ENCODE measurements at regions not wholly inside any gene's neighbourhood (a gene's known extent, or its start where the extent isn't known, plus 50 kb on each side); places are given as distances from the start of the nearest gene placed in this dataset.
"Not testable (repeated sequence)": the region's sequence is repeated elsewhere in the genome, so short reads cannot be mapped to it uniquely, and the experiment has no call there.

DNA sequence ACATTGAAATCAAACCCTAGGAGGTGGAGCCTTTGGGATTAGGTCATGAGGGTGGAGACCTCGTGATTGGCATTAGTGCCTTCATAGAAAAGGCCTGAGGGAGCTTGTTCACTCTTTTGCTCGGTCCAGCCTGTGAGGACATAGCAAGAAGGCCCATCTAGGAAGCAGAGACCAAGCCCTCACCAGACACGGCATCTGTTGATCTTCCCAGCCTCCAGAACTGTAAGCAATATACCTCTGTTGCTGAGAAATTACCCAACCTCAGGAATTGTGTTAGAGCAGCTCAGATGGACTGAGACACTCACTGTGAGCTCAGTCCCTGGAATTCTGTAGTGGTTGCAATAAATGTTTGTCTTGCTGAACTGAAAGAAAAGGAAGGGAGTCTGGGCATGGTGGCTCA, 116.2 kb upstream of the MAP1LC3B2 start:
- Histone ChIP-seq H3K4me1 (ENCODE audit: control insufficient read depth, insufficient read depth, low read length, poor library complexity, severe bottlenecking) (no peaks in the 10 kb centered on the region), H3K9me3 (ENCODE audit: control insufficient read depth, low read length) (no peaks in the 10 kb centered on the region), H3K27me3 (replicated peaks; ENCODE audit: control insufficient read depth, insufficient read depth, low read length, poor library complexity, severe bottlenecking) (no peaks in the 10 kb centered on the region), H3K4me3 (ENCODE audit: insufficient read depth, low read depth, low read length, poor library complexity, severe bottlenecking) (no peak overlapping the region), H3K27ac (ENCODE audit: insufficient read depth, low read length, poor library complexity, severe bottlenecking) (no peak overlapping the region), H3K36me3 (ENCODE audit: control insufficient read depth, insufficient read depth, low read length) (no peaks in the 10 kb centered on the region)
- no peak for DNase-seq

DNA sequence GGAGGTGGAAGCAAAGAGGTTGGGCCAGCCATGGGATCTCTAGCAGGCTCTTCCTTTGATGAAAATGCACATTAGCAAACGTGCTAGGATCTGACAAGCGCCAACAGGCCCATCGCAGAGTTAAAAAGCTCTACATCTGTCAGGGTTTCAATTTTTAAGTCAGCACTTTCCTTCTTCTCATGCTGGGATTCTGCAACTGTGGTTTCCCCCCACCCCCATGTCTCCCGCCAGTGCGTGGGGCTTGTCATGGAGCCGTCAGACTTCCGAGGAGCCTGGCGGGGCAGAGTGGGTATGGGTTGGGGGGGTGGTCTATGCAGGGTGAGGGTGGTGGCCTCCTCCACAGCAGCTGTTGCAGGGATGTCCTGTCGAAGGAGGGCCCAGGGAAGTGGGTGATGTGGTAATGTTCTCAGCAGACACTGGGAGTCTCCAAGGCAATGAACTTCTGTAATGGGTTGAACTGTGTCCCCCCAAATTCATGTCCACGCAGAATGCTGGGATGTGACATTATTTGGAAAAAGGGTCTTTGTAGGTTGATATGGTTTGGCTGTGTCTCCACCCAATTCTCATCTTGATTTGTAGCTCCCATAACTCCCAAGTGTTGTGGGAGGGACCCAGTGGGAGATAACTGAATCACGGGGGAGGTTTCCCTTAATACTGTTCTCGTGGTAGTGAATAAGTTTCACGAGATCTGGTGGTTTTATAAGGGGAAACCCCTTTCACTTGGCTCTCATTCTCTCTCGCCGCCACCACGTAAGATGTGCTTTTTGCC, 115.2 kb upstream of the MAP1LC3B2 start:
- Histone ChIP-seq H3K36me3 (ENCODE audit: control insufficient read depth, insufficient read depth, low read length) (no peaks in the 10 kb centered on the region), H3K27me3 (replicated peaks; ENCODE audit: control insufficient read depth, insufficient read depth, low read length, poor library complexity, severe bottlenecking) (no peaks in the 10 kb centered on the region), H3K4me1 (ENCODE audit: control insufficient read depth, insufficient read depth, low read length, poor library complexity, severe bottlenecking) (no peaks in the 10 kb centered on the region), H3K9me3 (ENCODE audit: control insufficient read depth, low read length) (no peaks in the 10 kb centered on the region), H3K27ac (ENCODE audit: insufficient read depth, low read length, poor library complexity, severe bottlenecking) (no peak overlapping the region), H3K4me3 (ENCODE audit: insufficient read depth, low read depth, low read length, poor library complexity, severe bottlenecking) (no peak overlapping the region)
- no peak for DNase-seq

DNA sequence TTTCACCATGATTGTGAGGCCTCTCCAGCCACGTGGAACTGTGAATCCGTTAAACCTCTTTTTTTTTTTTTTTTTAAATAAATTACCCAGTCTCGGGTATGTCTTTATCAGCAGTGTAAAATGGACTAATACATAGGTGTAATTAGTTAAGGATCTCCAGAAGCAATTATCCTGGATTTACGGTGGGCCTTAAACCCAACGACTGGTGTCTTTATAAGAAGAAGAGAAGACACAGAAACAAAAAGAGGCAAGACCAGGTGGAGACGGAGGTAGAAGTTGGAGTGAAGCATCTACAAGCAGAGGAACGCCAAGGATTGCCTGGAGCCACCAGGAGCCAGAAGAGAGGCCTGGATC, 114.6 kb upstream of the MAP1LC3B2 start:
- no peaks in the 10 kb centered on the region for H3K4me1 ChIP-seq (ENCODE audit: control insufficient read depth, insufficient read depth, low read length, poor library complexity, severe bottlenecking)
- H3K27me3 ChIP-seq (replicated peaks; ENCODE audit: control insufficient read depth, insufficient read depth, low read length, poor library complexity, severe bottlenecking) = no peaks in the 10 kb centered on the region
- no peaks in the 10 kb centered on the region for H3K9me3 ChIP-seq (ENCODE audit: control insufficient read depth, low read length)
- no peak for DNase-seq
- H3K4me3 ChIP-seq (ENCODE audit: insufficient read depth, low read depth, low read length, poor library complexity, severe bottlenecking) = no peak overlapping the region
- no peak overlapping the region for H3K27ac ChIP-seq (ENCODE audit: insufficient read depth, low read length, poor library complexity, severe bottlenecking)
- H3K36me3 ChIP-seq (ENCODE audit: control insufficient read depth, insufficient read depth, low read length) = no peaks in the 10 kb centered on the region

DNA sequence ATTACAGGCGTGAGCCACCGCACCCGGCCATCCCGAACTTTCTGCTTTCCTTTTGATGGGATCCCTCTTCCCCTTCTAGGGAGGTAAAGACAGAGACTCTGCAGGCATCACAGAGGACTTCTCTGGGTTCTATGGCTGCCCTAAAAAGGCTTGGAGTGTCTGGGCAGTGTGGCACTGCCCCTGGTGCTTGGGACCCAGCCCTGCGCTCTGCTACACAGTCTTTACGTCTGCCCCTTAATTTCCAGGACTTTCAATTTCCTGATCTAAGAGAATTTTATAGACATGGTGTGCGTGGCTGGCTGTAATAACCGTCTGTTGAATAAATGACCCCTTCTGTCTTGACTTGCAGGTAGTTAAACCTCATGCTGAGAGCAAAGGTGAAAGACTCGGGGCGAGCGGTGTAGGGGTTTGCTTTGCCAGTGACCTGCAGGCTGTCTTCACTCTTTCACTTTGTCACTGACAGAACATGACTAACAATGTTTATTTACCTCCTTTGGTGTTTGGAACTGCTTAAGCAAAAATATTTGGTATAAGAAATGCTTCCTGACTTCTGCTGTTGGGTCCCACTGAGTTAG, 110.9 kb upstream of the MAP1LC3B2 start:
- Histone ChIP-seq H3K36me3 (ENCODE audit: control insufficient read depth, insufficient read depth, low read length) (no peaks in the 10 kb centered on the region), H3K27me3 (replicated peaks; ENCODE audit: control insufficient read depth, insufficient read depth, low read length, poor library complexity, severe bottlenecking) (no peaks in the 10 kb centered on the region), H3K27ac (ENCODE audit: insufficient read depth, low read length, poor library complexity, severe bottlenecking) (no peak overlapping the region), H3K9me3 (ENCODE audit: control insufficient read depth, low read length) (no peaks in the 10 kb centered on the region), H3K4me3 (ENCODE audit: insufficient read depth, low read depth, low read length, poor library complexity, severe bottlenecking) (no peak overlapping the region), H3K4me1 (ENCODE audit: control insufficient read depth, insufficient read depth, low read length, poor library complexity, severe bottlenecking) (no peaks in the 10 kb centered on the region)
- no peak for DNase-seq

DNA sequence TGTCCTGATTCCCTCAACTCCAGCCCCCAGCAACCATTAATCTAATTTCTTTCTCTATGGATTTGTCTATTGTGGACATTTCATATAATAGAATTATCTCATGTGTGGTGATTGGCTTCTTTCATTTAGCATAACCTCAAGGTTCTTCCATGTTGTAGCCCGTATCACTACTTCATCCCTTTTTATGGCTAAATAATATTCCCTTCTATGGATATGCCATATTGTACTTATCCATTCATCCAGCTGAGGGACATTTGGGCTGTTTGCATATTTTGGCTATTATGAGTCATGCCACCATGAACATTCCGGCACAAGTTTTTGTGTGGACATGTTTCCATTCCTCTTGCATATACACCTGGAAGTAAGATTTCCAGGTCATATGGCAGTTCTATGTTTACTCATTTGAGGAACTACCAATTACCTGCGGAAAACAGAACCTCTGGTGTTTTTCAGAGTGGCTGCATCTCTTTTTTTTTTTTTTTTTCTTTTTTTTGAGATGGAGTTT, 108.7 kb upstream of the MAP1LC3B2 start:
- Histone ChIP-seq H3K4me1 (ENCODE audit: control insufficient read depth, insufficient read depth, low read length, poor library complexity, severe bottlenecking) (no peaks in the 10 kb centered on the region), H3K27ac (ENCODE audit: insufficient read depth, low read length, poor library complexity, severe bottlenecking) (no peak overlapping the region), H3K4me3 (ENCODE audit: insufficient read depth, low read depth, low read length, poor library complexity, severe bottlenecking) (no peak overlapping the region), H3K36me3 (ENCODE audit: control insufficient read depth, insufficient read depth, low read length) (no peaks in the 10 kb centered on the region), H3K27me3 (replicated peaks; ENCODE audit: control insufficient read depth, insufficient read depth, low read length, poor library complexity, severe bottlenecking) (no peaks in the 10 kb centered on the region), H3K9me3 (ENCODE audit: control insufficient read depth, low read length) (no peaks in the 10 kb centered on the region)
- DNase-seq = no peak

DNA sequence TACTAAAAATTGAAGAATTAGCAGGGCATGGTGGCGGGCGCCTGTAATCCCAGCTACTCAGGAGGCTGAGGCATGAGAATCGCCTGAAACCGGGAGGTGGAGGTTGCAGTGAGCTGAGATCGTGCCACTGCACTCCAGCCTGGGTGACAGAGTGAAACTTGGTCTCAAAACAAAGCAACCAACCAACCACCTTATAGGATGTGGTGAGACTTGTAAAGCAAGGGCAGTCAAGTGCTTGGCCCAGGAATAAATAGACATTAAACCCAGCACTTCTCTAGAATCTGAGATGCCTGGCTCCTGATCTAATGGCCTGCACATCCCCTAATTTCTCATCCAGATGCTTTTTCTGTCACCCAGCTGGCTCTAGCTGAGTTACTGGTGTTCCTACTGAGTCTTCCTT, 106.2 kb upstream of the MAP1LC3B2 start:
- DNase-seq = not testable (repeated sequence)

DNA sequence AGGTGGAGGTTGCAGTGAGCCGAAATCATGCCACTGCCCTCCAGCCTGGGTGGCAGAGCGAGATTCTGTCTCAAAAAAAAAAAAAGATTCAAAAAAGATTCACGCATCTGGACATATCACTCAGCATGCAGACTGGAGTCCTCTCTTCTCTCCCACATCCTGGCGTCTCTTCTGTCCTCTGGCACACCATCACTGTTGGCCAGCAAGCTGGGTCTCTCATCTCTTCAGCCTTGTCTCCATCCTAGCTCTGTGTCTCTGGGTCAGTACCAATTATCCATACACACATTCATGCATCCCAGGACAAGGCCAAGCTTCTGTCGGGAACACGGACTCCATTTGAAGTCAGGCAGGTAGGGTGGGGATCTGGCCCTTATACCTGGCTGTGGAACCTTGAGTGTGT, 105.5 kb upstream of the MAP1LC3B2 start:
- DNase-seq = no peak
- no peak overlapping the region for H3K27ac ChIP-seq (ENCODE audit: insufficient read depth, low read length, poor library complexity, severe bottlenecking)
- H3K9me3 ChIP-seq (ENCODE audit: control insufficient read depth, low read length) = no peaks in the 10 kb centered on the region
- H3K36me3 ChIP-seq (ENCODE audit: control insufficient read depth, insufficient read depth, low read length) = no peaks in the 10 kb centered on the region
- no peaks in the 10 kb centered on the region for H3K4me1 ChIP-seq (ENCODE audit: control insufficient read depth, insufficient read depth, low read length, poor library complexity, severe bottlenecking)
- H3K4me3 ChIP-seq (ENCODE audit: insufficient read depth, low read depth, low read length, poor library complexity, severe bottlenecking) = no peak overlapping the region
- no peaks in the 10 kb centered on the region for H3K27me3 ChIP-seq (replicated peaks; ENCODE audit: control insufficient read depth, insufficient read depth, low read length, poor library complexity, severe bottlenecking)

More for the DNA sequence above, 106.2 kb upstream of the MAP1LC3B2 start:
- not testable (repeated sequence) for H3K36me3 ChIP-seq (ENCODE audit: control insufficient read depth, insufficient read depth, low read length); H3K9me3 ChIP-seq (ENCODE audit: control insufficient read depth, low read length); H3K27me3 ChIP-seq (replicated peaks; ENCODE audit: control insufficient read depth, insufficient read depth, low read length, poor library complexity, severe bottlenecking); H3K27ac ChIP-seq (ENCODE audit: insufficient read depth, low read length, poor library complexity, severe bottlenecking); H3K4me1 ChIP-seq (ENCODE audit: control insufficient read depth, insufficient read depth, low read length, poor library complexity, severe bottlenecking); H3K4me3 ChIP-seq (ENCODE audit: insufficient read depth, low read depth, low read length, poor library complexity, severe bottlenecking)

DNA sequence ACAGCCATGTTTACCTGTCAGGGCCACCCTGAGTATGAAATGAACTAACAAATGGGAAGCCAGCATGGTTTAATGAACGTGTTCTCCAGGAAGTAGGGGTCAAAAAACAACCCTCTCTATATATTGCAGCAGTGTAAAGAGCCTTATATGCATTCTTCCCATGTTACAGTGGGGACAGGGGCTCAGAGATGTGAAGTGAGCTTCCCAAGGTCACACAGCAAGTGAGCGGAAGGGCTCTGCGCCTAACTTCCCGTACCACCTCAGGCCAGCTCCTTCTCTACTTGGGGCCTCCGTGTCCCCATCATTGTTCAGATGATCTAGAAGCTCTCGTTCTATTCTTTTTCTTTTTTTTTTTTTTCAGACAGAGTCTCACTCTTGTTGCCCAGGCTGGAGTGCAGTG, 105.1 kb upstream of the MAP1LC3B2 start:
- DNase-seq = no peak
- Histone ChIP-seq H3K36me3 (ENCODE audit: control insufficient read depth, insufficient read depth, low read length) (no peaks in the 10 kb centered on the region), H3K4me1 (ENCODE audit: control insufficient read depth, insufficient read depth, low read length, poor library complexity, severe bottlenecking) (no peaks in the 10 kb centered on the region), H3K9me3 (ENCODE audit: control insufficient read depth, low read length) (no peaks in the 10 kb centered on the region), H3K27me3 (replicated peaks; ENCODE audit: control insufficient read depth, insufficient read depth, low read length, poor library complexity, severe bottlenecking) (no peaks in the 10 kb centered on the region), H3K27ac (ENCODE audit: insufficient read depth, low read length, poor library complexity, severe bottlenecking) (no peak overlapping the region), H3K4me3 (ENCODE audit: insufficient read depth, low read depth, low read length, poor library complexity, severe bottlenecking) (no peak overlapping the region)

DNA sequence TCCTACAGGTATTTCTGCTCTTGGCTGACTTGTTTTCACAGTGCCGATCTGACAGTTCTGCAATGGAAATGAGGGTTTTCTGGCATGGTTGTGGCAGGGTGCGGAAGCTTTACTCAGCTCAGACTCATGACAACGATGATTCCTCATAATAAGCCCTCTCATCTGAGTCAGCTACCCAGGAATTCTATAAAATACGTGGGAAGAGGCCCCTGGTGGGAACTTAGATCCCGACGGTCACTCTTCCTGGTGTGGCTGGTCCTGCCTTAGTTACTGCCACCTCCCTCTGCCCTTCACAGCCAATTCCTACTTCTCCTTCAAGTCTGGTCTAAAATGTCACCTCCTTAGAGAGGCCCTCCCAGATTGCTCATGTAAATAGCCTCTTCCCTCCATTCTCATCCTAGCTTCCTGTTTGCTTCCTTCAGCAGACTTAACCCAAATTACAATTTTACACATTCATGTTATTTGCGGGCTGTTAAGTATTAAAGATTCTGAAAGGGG, 104.2 kb upstream of the MAP1LC3B2 start:
- H3K27me3 ChIP-seq (replicated peaks; ENCODE audit: control insufficient read depth, insufficient read depth, low read length, poor library complexity, severe bottlenecking) = no peaks in the 10 kb centered on the region
- H3K4me1 ChIP-seq (ENCODE audit: control insufficient read depth, insufficient read depth, low read length, poor library complexity, severe bottlenecking) = no peaks in the 10 kb centered on the region
- no peak overlapping the region for H3K4me3 ChIP-seq (ENCODE audit: insufficient read depth, low read depth, low read length, poor library complexity, severe bottlenecking)
- no peaks in the 10 kb centered on the region for H3K36me3 ChIP-seq (ENCODE audit: control insufficient read depth, insufficient read depth, low read length)
- no peak overlapping the region for H3K27ac ChIP-seq (ENCODE audit: insufficient read depth, low read length, poor library complexity, severe bottlenecking)
- no peaks in the 10 kb centered on the region for H3K9me3 ChIP-seq (ENCODE audit: control insufficient read depth, low read length)
- DNase-seq = no peak

DNA sequence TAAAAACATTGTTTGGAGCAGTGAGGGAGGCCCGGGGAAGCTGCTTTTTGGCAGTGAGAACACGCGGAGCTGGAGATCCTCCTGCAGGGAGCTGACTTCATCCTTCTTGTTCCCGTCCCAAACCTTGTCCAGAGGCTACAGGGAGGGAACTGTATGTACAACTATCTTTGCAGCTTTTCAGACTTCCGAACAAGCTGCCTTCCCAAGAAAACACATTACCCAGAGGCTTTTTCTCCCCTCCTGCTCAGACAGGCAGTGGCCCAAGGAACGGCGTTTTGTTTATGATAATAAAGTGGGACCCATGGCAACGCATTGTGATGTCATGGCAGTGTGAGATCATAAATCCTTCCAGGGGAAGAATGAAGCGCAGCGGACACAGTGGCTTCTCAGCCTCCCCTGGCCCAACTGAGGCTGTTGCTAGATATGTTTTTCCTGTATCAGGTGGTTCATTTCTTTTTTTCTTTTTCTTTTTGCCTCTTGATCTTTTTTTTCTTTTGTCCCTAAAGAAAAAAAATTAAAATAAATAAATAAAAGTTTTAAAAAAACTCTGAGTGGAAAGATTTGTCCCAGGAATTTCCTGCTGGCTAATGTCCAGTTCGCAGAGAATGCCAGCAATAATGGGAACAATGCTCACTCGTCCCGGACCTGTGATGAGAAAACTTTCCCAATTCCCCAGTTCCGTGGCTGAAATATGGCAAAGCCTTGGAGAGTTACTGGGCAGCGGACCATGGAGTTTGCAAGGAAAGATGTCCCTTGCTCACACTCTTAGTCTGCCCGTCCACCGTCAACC, 103.4 kb upstream of the MAP1LC3B2 start:
- Histone ChIP-seq H3K27ac (ENCODE audit: insufficient read depth, low read length, poor library complexity, severe bottlenecking) (no peak overlapping the region), H3K4me3 (ENCODE audit: insufficient read depth, low read depth, low read length, poor library complexity, severe bottlenecking) (no peak overlapping the region), H3K9me3 (ENCODE audit: control insufficient read depth, low read length) (no peaks in the 10 kb centered on the region), H3K36me3 (ENCODE audit: control insufficient read depth, insufficient read depth, low read length) (no peaks in the 10 kb centered on the region), H3K27me3 (replicated peaks; ENCODE audit: control insufficient read depth, insufficient read depth, low read length, poor library complexity, severe bottlenecking) (no peaks in the 10 kb centered on the region), H3K4me1 (ENCODE audit: control insufficient read depth, insufficient read depth, low read length, poor library complexity, severe bottlenecking) (no peaks in the 10 kb centered on the region)
- DNase-seq = no peak

All from effector memory CD4-positive, alpha-beta T cell (primary cell).